ENCODE measurements at regions not wholly inside any gene's neighbourhood (a gene's known extent, or its start where the extent isn't known, plus 50 kb on each side); places are given as distances from the start of the nearest gene placed in this dataset.

DNA sequence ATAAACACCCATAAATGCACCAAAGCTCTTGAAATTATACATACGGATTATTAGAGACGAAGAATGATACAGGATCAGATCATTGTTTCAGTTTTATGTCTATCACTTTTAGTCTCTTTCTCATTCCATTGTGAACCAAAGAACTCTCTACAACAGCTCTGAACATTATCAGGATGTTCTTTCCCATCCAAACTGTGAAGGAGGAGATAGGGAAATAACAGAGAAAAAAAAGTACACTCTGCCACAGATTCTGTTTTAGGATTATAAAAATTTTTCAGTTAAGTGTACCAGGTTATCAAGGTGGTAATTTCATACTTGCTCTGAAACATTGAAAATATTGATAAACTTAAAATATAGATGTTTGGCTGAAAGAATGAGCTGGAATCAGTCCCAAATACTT, 270.9 kb downstream of the MZT1 start:
- no peak overlapping the region for H3K27ac ChIP-seq (ENCODE audit: low read depth, low read length)
- H3K4me3 ChIP-seq (ENCODE audit: low read depth, low read length), result no peak overlapping the region
- no peaks in the 10 kb centered on the region for H3K36me3 ChIP-seq (ENCODE audit: insufficient read depth, low read length)
- H3K79me2 ChIP-seq (ENCODE audit: control insufficient read depth, insufficient read depth, low read length, unreplicated experiment), result no peaks in the 10 kb centered on the region
- H2AFZ ChIP-seq (ENCODE audit: low read length, unreplicated experiment), result no peak overlapping the region
- no peaks in the 10 kb centered on the region for H3K27me3 ChIP-seq (ENCODE audit: insufficient read depth, low read length)
- H3K4me1 ChIP-seq (ENCODE audit: control insufficient read depth, insufficient read depth, low read length, unreplicated experiment), result no peaks in the 10 kb centered on the region

DNA sequence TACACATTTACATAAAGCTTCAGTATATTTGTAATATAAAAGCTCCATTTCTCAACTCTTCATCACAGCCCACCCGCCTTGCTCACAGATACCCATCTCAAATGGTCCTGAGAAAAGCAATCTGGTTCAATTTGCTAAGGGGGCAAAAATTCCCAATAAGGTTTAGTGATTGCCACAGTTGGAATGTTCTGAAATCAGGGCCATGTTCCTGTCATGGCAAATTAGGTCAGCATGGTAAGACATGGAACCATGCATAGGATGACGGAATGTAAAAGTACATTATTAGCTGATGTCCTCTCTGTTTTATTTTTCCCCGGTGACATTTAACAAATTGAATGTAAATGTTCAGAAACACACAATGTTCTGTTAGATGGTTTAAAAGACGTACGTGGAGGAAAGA, 274.3 kb downstream of the MZT1 start:
- Histone ChIP-seq H3K4me3 (ENCODE audit: low read depth, low read length) (no peak overlapping the region), H3K79me2 (ENCODE audit: control insufficient read depth, insufficient read depth, low read length, unreplicated experiment) (no peaks in the 10 kb centered on the region), H2AFZ (ENCODE audit: low read length, unreplicated experiment) (no peak overlapping the region), H3K27me3 (ENCODE audit: insufficient read depth, low read length) (no peaks in the 10 kb centered on the region), H3K27ac (ENCODE audit: low read depth, low read length) (no peak overlapping the region), H3K36me3 (ENCODE audit: insufficient read depth, low read length) (no peaks in the 10 kb centered on the region), H3K4me1 (ENCODE audit: control insufficient read depth, insufficient read depth, low read length, unreplicated experiment) (no peaks in the 10 kb centered on the region)

GRCh38 chr13:72448082-72448481, 279.3 kb downstream of the MZT1 start:
- Histone ChIP-seq H3K36me3 (ENCODE audit: insufficient read depth, low read length) (no peaks in the 10 kb centered on the region), H3K4me3 (ENCODE audit: low read depth, low read length) (no peak overlapping the region), H3K79me2 (ENCODE audit: control insufficient read depth, insufficient read depth, low read length, unreplicated experiment) (no peaks in the 10 kb centered on the region), H2AFZ (ENCODE audit: low read length, unreplicated experiment) (no peak overlapping the region), H3K27me3 (ENCODE audit: insufficient read depth, low read length) (no peaks in the 10 kb centered on the region), H3K27ac (ENCODE audit: low read depth, low read length) (no peak overlapping the region), H3K4me1 (ENCODE audit: control insufficient read depth, insufficient read depth, low read length, unreplicated experiment) (no peaks in the 10 kb centered on the region)

GRCh38 chr13:72444999-72445398, 282.4 kb downstream of the MZT1 start:
- no peak overlapping the region for H3K27ac ChIP-seq (ENCODE audit: low read depth, low read length)
- no peak overlapping the region for H3K4me3 ChIP-seq (ENCODE audit: low read depth, low read length)
- no peaks in the 10 kb centered on the region for H3K4me1 ChIP-seq (ENCODE audit: control insufficient read depth, insufficient read depth, low read length, unreplicated experiment)
- no peaks in the 10 kb centered on the region for H3K27me3 ChIP-seq (ENCODE audit: insufficient read depth, low read length)
- no peaks in the 10 kb centered on the region for H3K79me2 ChIP-seq (ENCODE audit: control insufficient read depth, insufficient read depth, low read length, unreplicated experiment)
- no peaks in the 10 kb centered on the region for H3K36me3 ChIP-seq (ENCODE audit: insufficient read depth, low read length)
- no peak overlapping the region for H2AFZ ChIP-seq (ENCODE audit: low read length, unreplicated experiment)

- H2AFZ ChIP-seq (ENCODE audit: low read length, unreplicated experiment), result no peak overlapping the region
- H3K27ac ChIP-seq (ENCODE audit: low read depth, low read length), result no peak overlapping the region
- no peaks in the 10 kb centered on the region for H3K4me1 ChIP-seq (ENCODE audit: control insufficient read depth, insufficient read depth, low read length, unreplicated experiment)
- no peak overlapping the region for H3K4me3 ChIP-seq (ENCODE audit: low read depth, low read length)
- no peaks in the 10 kb centered on the region for H3K27me3 ChIP-seq (ENCODE audit: insufficient read depth, low read length)
- H3K36me3 ChIP-seq (ENCODE audit: insufficient read depth, low read length), result no peaks in the 10 kb centered on the region
- no peaks in the 10 kb centered on the region for H3K79me2 ChIP-seq (ENCODE audit: control insufficient read depth, insufficient read depth, low read length, unreplicated experiment)
Measured at GRCh38 chr13:72437458-72437857, 290.0 kb downstream of the MZT1 start.

DNA sequence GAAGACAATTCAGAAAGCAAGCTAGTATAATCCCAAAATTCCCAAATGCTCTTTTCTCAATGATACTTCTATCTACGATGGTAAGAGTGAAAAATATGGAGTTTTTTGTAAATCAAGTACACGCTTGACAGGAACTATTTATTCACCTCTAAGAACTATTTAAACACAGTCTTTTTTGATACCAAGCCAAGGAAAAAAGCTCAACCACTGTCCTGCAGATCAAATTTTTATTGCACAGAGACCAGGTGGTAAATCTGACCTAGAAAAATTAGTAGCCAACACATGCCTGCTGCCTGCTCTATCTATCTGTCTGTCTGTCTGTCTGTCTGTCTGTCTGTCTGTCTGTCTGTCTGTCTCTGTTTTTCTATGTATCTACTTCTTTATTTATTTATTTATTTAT, 292.2 kb downstream of the MZT1 start:
- Histone ChIP-seq H3K79me2 (ENCODE audit: control insufficient read depth, insufficient read depth, low read length, unreplicated experiment) (no peaks in the 10 kb centered on the region), H3K36me3 (ENCODE audit: insufficient read depth, low read length) (no peaks in the 10 kb centered on the region), H3K27me3 (ENCODE audit: insufficient read depth, low read length) (no peaks in the 10 kb centered on the region), H3K27ac (ENCODE audit: low read depth, low read length) (no peak overlapping the region), H3K4me1 (ENCODE audit: control insufficient read depth, insufficient read depth, low read length, unreplicated experiment) (no peaks in the 10 kb centered on the region), H2AFZ (ENCODE audit: low read length, unreplicated experiment) (no peak overlapping the region), H3K4me3 (ENCODE audit: low read depth, low read length) (no peak overlapping the region)

- no peaks in the 10 kb centered on the region for H3K4me1 ChIP-seq (ENCODE audit: control insufficient read depth, insufficient read depth, low read length, unreplicated experiment)
- H3K27ac ChIP-seq (ENCODE audit: low read depth, low read length), result no peak overlapping the region
Measured at GRCh38 chr13:72431981-72432682, 295.3 kb downstream of the MZT1 start.

DNA sequence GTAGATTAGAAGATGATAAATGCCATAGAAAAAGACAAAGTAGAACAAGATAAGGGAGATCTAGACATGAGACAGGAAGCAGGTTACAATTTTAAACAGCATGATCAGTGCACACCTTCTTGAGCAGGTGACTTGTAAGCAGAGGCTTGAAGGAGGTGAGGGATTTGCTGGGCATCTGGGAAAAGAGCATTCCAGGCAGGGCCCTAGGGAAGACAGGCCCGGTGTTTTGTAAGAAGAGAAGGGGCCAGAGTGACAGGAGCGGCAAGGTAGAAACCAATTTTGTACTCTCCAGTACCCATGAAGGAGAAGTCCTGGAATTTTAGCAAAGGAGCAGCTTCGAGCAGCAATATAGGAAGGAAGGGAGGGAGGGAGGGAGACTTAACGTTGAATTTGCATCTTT, 296.5 kb downstream of the MZT1 start:
- Histone ChIP-seq H3K27me3 (ENCODE audit: insufficient read depth, low read length) (no peaks in the 10 kb centered on the region), H3K27ac (ENCODE audit: low read depth, low read length) (no peak overlapping the region), H3K4me3 (ENCODE audit: low read depth, low read length) (no peak overlapping the region), H3K79me2 (ENCODE audit: control insufficient read depth, insufficient read depth, low read length, unreplicated experiment) (no peaks in the 10 kb centered on the region), H3K4me1 (ENCODE audit: control insufficient read depth, insufficient read depth, low read length, unreplicated experiment) (no peaks in the 10 kb centered on the region), H3K36me3 (ENCODE audit: insufficient read depth, low read length) (no peaks in the 10 kb centered on the region), H2AFZ (ENCODE audit: low read length, unreplicated experiment) (no peak overlapping the region)

More at GRCh38 chr13:72431981-72432682, 295.3 kb downstream of the MZT1 start:
- H3K27me3 ChIP-seq (ENCODE audit: insufficient read depth, low read length), result no peaks in the 10 kb centered on the region
- H3K4me3 ChIP-seq (ENCODE audit: low read depth, low read length), result no peak overlapping the region
- no peaks in the 10 kb centered on the region for H3K79me2 ChIP-seq (ENCODE audit: control insufficient read depth, insufficient read depth, low read length, unreplicated experiment)
- no peak overlapping the region for H2AFZ ChIP-seq (ENCODE audit: low read length, unreplicated experiment)
- H3K36me3 ChIP-seq (ENCODE audit: insufficient read depth, low read length), result no peaks in the 10 kb centered on the region

- Histone ChIP-seq H3K4me1 (ENCODE audit: control insufficient read depth, insufficient read depth, low read length, unreplicated experiment) (no peaks in the 10 kb centered on the region), H2AFZ (ENCODE audit: low read length, unreplicated experiment) (no peak overlapping the region), H3K4me3 (ENCODE audit: low read depth, low read length) (no peak overlapping the region), H3K27ac (ENCODE audit: low read depth, low read length) (no peak overlapping the region), H3K79me2 (ENCODE audit: control insufficient read depth, insufficient read depth, low read length, unreplicated experiment) (no peaks in the 10 kb centered on the region), H3K27me3 (ENCODE audit: insufficient read depth, low read length) (no peaks in the 10 kb centered on the region), H3K36me3 (ENCODE audit: insufficient read depth, low read length) (no peaks in the 10 kb centered on the region)
Measured at GRCh38 chr13:72427757-72428528, 299.5 kb downstream of the MZT1 start.

DNA sequence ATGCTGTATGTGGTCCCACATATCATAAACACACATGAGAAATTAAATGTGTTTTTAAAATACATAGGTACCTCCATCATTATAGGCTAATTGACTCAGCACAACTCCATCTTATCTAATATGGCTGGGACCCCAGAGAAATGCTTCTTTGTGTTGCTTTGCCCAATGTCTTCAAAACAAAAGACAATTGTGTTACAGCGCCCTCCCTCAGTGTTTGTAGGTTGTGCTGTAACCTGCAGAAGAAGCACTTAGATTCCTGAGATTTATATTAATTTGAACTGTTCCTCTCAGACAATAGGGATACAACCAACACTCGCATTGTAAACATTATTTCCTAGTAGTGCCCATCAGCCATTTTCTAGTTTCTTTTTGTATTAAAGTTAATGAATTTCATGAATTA, 303.4 kb downstream of the MZT1 start:
- Histone ChIP-seq H3K4me1 (ENCODE audit: control insufficient read depth, insufficient read depth, low read length, unreplicated experiment) (no peaks in the 10 kb centered on the region), H2AFZ (ENCODE audit: low read length, unreplicated experiment) (no peak overlapping the region), H3K4me3 (ENCODE audit: low read depth, low read length) (no peak overlapping the region), H3K36me3 (ENCODE audit: insufficient read depth, low read length) (no peaks in the 10 kb centered on the region), H3K27ac (ENCODE audit: low read depth, low read length) (no peak overlapping the region), H3K27me3 (ENCODE audit: insufficient read depth, low read length) (no peaks in the 10 kb centered on the region), H3K79me2 (ENCODE audit: control insufficient read depth, insufficient read depth, low read length, unreplicated experiment) (no peaks in the 10 kb centered on the region)

GRCh38 chr13:72415817-72416216, 311.6 kb downstream of the MZT1 start:
- no peak overlapping the region for H2AFZ ChIP-seq (ENCODE audit: low read length, unreplicated experiment)
- no peak overlapping the region for H3K4me3 ChIP-seq (ENCODE audit: low read depth, low read length)

More at GRCh38 chr13:72415817-72416216, 311.6 kb downstream of the MZT1 start:
- H3K36me3 ChIP-seq (ENCODE audit: insufficient read depth, low read length), result no peaks in the 10 kb centered on the region
- no peaks in the 10 kb centered on the region for H3K79me2 ChIP-seq (ENCODE audit: control insufficient read depth, insufficient read depth, low read length, unreplicated experiment)
- no peak overlapping the region for H3K27ac ChIP-seq (ENCODE audit: low read depth, low read length)
- H3K27me3 ChIP-seq (ENCODE audit: insufficient read depth, low read length), result no peaks in the 10 kb centered on the region
- H3K4me1 ChIP-seq (ENCODE audit: control insufficient read depth, insufficient read depth, low read length, unreplicated experiment), result no peaks in the 10 kb centered on the region

All from ACC112 (cell line).